Activated CD8-positive, alpha-beta memory T cell treated with anti-CD3 and anti-CD28 coated beads, Interleukin-2, amount 10 ng/mL, durations not matched to agents 7 days and 5 days (primary cell): ENCODE measurements at regions not wholly inside any gene's neighbourhood (a gene's known extent, or its start where the extent isn't known, plus 50 kb on each side); places are given as distances from the start of the nearest gene placed in this dataset.

Experiments
- ATAC-seq: fragments of 150-1000 bp; cut with Tn5 transposase; one replicate; pipeline ENCODE4 v1.10.0; 2021; ENCODE audit warnings: moderate library complexity
- CTCF ChIA-PET: fragments of 350-600 bp; sonication (Branson Sonifier 250); formaldehyde crosslinking; loops from one replicate; lab custom pipeline; 2021; ENCODE audit warnings: antibody characterized with exemption; lab: Charles Lee
- DNase-seq: peaks from one replicate; pipeline ENCODE4 v3.0.0-alpha.2; 2020
- H3K27ac Mint-ChIP-seq: one replicate; pipeline ENCODE4 v1.8.0; 2021; ENCODE audit warnings: mild to moderate bottlenecking, mixed read lengths
- H3K27me3 Mint-ChIP-seq: one replicate; pipeline ENCODE4 v1.8.0; 2021; ENCODE audit warnings: mixed read lengths
- H3K36me3 Mint-ChIP-seq: one replicate; pipeline ENCODE4 v1.8.0; 2021; ENCODE audit warnings: mild to moderate bottlenecking, mixed read lengths
- H3K4me1 Mint-ChIP-seq: one replicate; pipeline ENCODE4 v1.8.0; 2021; ENCODE audit warnings: mixed read lengths
- H3K4me3 Mint-ChIP-seq: one replicate; pipeline ENCODE4 v1.8.0; 2021; ENCODE audit warnings: mild to moderate bottlenecking, moderate library complexity, mixed read lengths
- H3K9me3 Mint-ChIP-seq: one replicate; pipeline ENCODE4 v1.8.0; 2022; ENCODE audit warnings: low read depth, mixed read lengths

- ATAC-seq = no peak
- CTCF ChIA-PET = no interaction called here
- Mint-ChIP-seq H3K4me3 (no peak overlapping the region), H3K27me3 (no peaks in the 10 kb centered on the region), H3K36me3 (no peaks in the 10 kb centered on the region), H3K27ac (no peak overlapping the region), H3K9me3 (no peaks in the 10 kb centered on the region), H3K4me1 (no peaks in the 10 kb centered on the region)
- DNase-seq = no peak
Observed at GRCh38 chr10:131406676-131407392, 95.3 kb upstream of the TCERG1L start.

GRCh38 chr10:131418681-131419080 lies 107.2 kb upstream of the TCERG1L start:
- no peaks in the 10 kb centered on the region for H3K27me3 Mint-ChIP-seq
- H3K27ac Mint-ChIP-seq = no peak overlapping the region
- ATAC-seq (no peak), DNase-seq (no peak)
- CTCF ChIA-PET = no interaction called here
- H3K4me1 Mint-ChIP-seq = no peaks in the 10 kb centered on the region
- no peaks in the 10 kb centered on the region for H3K9me3 Mint-ChIP-seq
- H3K4me3 Mint-ChIP-seq = no peak overlapping the region
- H3K36me3 Mint-ChIP-seq = no peaks in the 10 kb centered on the region

GRCh38 chr10:131419797-131420196 lies 108.3 kb upstream of the TCERG1L start:
- H3K36me3 Mint-ChIP-seq = no peaks in the 10 kb centered on the region
- CTCF ChIA-PET = no interaction called here
- ATAC-seq (no peak), DNase-seq (no peak)
- H3K4me1 Mint-ChIP-seq = no peaks in the 10 kb centered on the region
- no peaks in the 10 kb centered on the region for H3K9me3 Mint-ChIP-seq
- no peak overlapping the region for H3K4me3 Mint-ChIP-seq
- no peaks in the 10 kb centered on the region for H3K27me3 Mint-ChIP-seq
- no peak overlapping the region for H3K27ac Mint-ChIP-seq

GRCh38 chr10:131420867-131421266 lies 109.3 kb upstream of the TCERG1L start:
- Mint-ChIP-seq H3K9me3 (no peaks in the 10 kb centered on the region), H3K27ac (no peak overlapping the region), H3K27me3 (no peaks in the 10 kb centered on the region), H3K4me3 (no peak overlapping the region), H3K36me3 (no peaks in the 10 kb centered on the region), H3K4me1 (no peaks in the 10 kb centered on the region)
- DNase-seq = no peak
- no peak for ATAC-seq
- CTCF ChIA-PET = no interaction called here

- no peak for ATAC-seq
- no peaks in the 10 kb centered on the region for H3K9me3 Mint-ChIP-seq
- CTCF ChIA-PET = no interaction called here
- H3K4me1 Mint-ChIP-seq = no peaks in the 10 kb centered on the region
- no peak for DNase-seq
- no peak overlapping the region for H3K27ac Mint-ChIP-seq
- no peaks in the 10 kb centered on the region for H3K36me3 Mint-ChIP-seq
- no peaks in the 10 kb centered on the region for H3K27me3 Mint-ChIP-seq
- H3K4me3 Mint-ChIP-seq = no peak overlapping the region
Observed at GRCh38 chr10:131421381-131421780, 109.9 kb upstream of the TCERG1L start.

- H3K4me3 Mint-ChIP-seq = no peak overlapping the region
- no peaks in the 10 kb centered on the region for H3K4me1 Mint-ChIP-seq
- no peak overlapping the region for H3K27ac Mint-ChIP-seq
- CTCF ChIA-PET = no interaction called here
- ATAC-seq = no peak
- H3K9me3 Mint-ChIP-seq = no peaks in the 10 kb centered on the region
- H3K27me3 Mint-ChIP-seq = no peaks in the 10 kb centered on the region
- no peak for DNase-seq
- H3K36me3 Mint-ChIP-seq = no peaks in the 10 kb centered on the region
Observed at GRCh38 chr10:131422731-131423130, 111.2 kb upstream of the TCERG1L start.

- DNase-seq (no peak), ATAC-seq (no peak)
- Mint-ChIP-seq H3K36me3 (no peaks in the 10 kb centered on the region), H3K4me1 (no peaks in the 10 kb centered on the region), H3K9me3 (no peaks in the 10 kb centered on the region), H3K4me3 (no peak overlapping the region), H3K27me3 (no peaks in the 10 kb centered on the region), H3K27ac (no peak overlapping the region)
- CTCF ChIA-PET = no interaction called here
Observed at GRCh38 chr10:131424053-131424452, 112.5 kb upstream of the TCERG1L start.

- Mint-ChIP-seq H3K9me3 (no peaks in the 10 kb centered on the region), H3K4me1 (no peaks in the 10 kb centered on the region), H3K36me3 (no peaks in the 10 kb centered on the region), H3K27ac (no peak overlapping the region), H3K4me3 (no peak overlapping the region), H3K27me3 (no peaks in the 10 kb centered on the region)
- no peak for DNase-seq
- ATAC-seq = no peak
- CTCF ChIA-PET = no interaction called here
Observed at GRCh38 chr10:131424836-131425491, 113.4 kb upstream of the TCERG1L start.

- Mint-ChIP-seq H3K9me3 (no peaks in the 10 kb centered on the region), H3K4me3 (no peak overlapping the region), H3K4me1 (no peaks in the 10 kb centered on the region), H3K27ac (no peak overlapping the region), H3K36me3 (no peaks in the 10 kb centered on the region), H3K27me3 (no peaks in the 10 kb centered on the region)
- DNase-seq (no peak), ATAC-seq (no peak)
- CTCF ChIA-PET = no interaction called here
Observed at GRCh38 chr10:131425752-131426533, 114.4 kb upstream of the TCERG1L start.

GRCh38 chr10:131426534-131426898 lies 115.0 kb upstream of the TCERG1L start:
- no peak overlapping the region for H3K4me3 Mint-ChIP-seq
- H3K27me3 Mint-ChIP-seq = no peaks in the 10 kb centered on the region
- ATAC-seq (no peak), DNase-seq (no peak)
- CTCF ChIA-PET = no interaction called here
- H3K4me1 Mint-ChIP-seq = no peaks in the 10 kb centered on the region
- H3K36me3 Mint-ChIP-seq = no peaks in the 10 kb centered on the region
- no peak overlapping the region for H3K27ac Mint-ChIP-seq
- no peaks in the 10 kb centered on the region for H3K9me3 Mint-ChIP-seq

- ATAC-seq (no peak), DNase-seq (no peak)
- no peaks in the 10 kb centered on the region for H3K27me3 Mint-ChIP-seq
- no peaks in the 10 kb centered on the region for H3K9me3 Mint-ChIP-seq
- CTCF ChIA-PET = no interaction called here
- H3K4me3 Mint-ChIP-seq = no peak overlapping the region
- no peaks in the 10 kb centered on the region for H3K4me1 Mint-ChIP-seq
- no peaks in the 10 kb centered on the region for H3K36me3 Mint-ChIP-seq
- H3K27ac Mint-ChIP-seq = no peak overlapping the region
Observed at GRCh38 chr10:131427281-131427680, 115.8 kb upstream of the TCERG1L start.

- Mint-ChIP-seq H3K4me3 (no peak overlapping the region), H3K4me1 (no peaks in the 10 kb centered on the region), H3K27me3 (no peaks in the 10 kb centered on the region), H3K27ac (no peak overlapping the region), H3K36me3 (no peaks in the 10 kb centered on the region), H3K9me3 (no peaks in the 10 kb centered on the region)
- no peak for DNase-seq
- CTCF ChIA-PET = no interaction called here
- no peak for ATAC-seq
Observed at GRCh38 chr10:131427901-131428300, 116.4 kb upstream of the TCERG1L start.

- Mint-ChIP-seq H3K9me3 (no peaks in the 10 kb centered on the region), H3K4me1 (no peaks in the 10 kb centered on the region), H3K36me3 (no peaks in the 10 kb centered on the region), H3K27me3 (no peaks in the 10 kb centered on the region), H3K4me3 (no peak overlapping the region), H3K27ac (no peak overlapping the region)
- CTCF ChIA-PET = no interaction called here
- DNase-seq (no peak), ATAC-seq (no peak)
Observed at GRCh38 chr10:131429141-131429540, 117.6 kb upstream of the TCERG1L start.

- ATAC-seq (no peak), DNase-seq (no peak)
- CTCF ChIA-PET = no interaction called here
- Mint-ChIP-seq H3K4me3 (no peak overlapping the region), H3K27me3 (no peaks in the 10 kb centered on the region), H3K27ac (no peak overlapping the region), H3K9me3 (no peaks in the 10 kb centered on the region), H3K36me3 (no peaks in the 10 kb centered on the region), H3K4me1 (no peaks in the 10 kb centered on the region)
Observed at GRCh38 chr10:131429942-131430341, 118.4 kb upstream of the TCERG1L start.
